ENCODE measurements at regions not wholly inside any gene's neighbourhood (a gene's known extent, or its start where the extent isn't known, plus 50 kb on each side); places are given as distances from the start of the nearest gene placed in this dataset.

DNA sequence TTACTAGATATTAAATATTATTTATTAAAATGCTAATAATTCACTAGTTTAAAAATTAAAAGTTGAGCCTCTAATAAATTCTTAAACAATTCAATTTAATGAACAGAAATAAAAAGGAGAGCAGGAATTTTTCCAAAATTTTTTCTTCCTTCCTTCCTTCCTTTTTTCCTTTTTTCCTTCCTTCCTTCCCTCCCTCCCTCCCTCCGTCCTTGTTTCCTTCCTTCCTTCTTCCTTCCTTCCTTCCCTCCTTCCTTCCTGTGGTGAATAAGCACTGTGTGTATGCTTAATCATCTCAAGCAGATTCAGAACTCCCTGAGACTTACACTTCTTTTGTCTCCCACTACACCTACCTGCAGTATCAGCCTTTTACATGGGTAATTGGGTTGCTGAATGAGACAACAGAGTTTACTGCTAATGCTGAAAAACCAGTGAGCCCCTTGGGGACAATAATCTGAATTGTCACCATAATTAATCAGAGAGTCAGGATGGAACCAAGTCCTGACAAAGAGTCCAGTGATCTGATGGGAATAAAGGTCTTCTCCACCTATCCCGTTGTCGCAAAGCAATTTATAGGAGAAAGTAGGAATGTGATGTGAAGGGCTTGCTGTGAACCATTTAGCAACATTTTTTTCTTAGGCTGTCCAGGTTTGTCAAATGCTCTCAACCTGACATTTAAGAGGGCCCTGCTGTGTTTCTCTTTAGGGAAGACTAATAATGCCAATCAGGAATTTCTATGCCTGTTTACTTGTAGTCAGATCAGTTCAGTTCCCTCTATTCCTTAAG, 58.1 kb upstream of the CEP295 start:
- no peak overlapping the region for H2BK5ac ChIP-seq (ENCODE audit: low read depth, low read length)
- H2BK120ac ChIP-seq (replicated peaks; ENCODE audit: low read depth, low read length) = no peak overlapping the region
- H2AK5ac ChIP-seq (ENCODE audit: low read depth, low read length) = no peak overlapping the region
- no peak overlapping the region for H3K27ac ChIP-seq (ENCODE audit: low read depth, low read length)
- no peak overlapping the region for H3K4me3 ChIP-seq (ENCODE audit: extremely low read depth in 1 of 4, insufficient read depth in 2 of 4, low read depth in 3 of 4, low read length in 4 of 4)
- DNase-seq (ENCODE audit: low read depth in 1 of 2, low spot score in 2 of 2) = no peak
- FAIRE-seq = no peak
- H3K14ac ChIP-seq (ENCODE audit: insufficient read length) = no peak overlapping the region
- H3K4ac ChIP-seq (replicated peaks; ENCODE audit: insufficient read length, low read depth, low read length) = no peak overlapping the region
- H3K56ac ChIP-seq (replicated peaks; ENCODE audit: insufficient read length, low read depth, low read length) = no peak overlapping the region
- H4K8ac ChIP-seq (ENCODE audit: extremely low read depth, insufficient read depth, low read length) = no peak overlapping the region
- H4K20me1 ChIP-seq (replicated peaks in 1 of 2; ENCODE audit: control insufficient read depth in 1 of 2, insufficient read depth in 2 of 2, low read length in 2 of 2) = no peaks in the 10 kb centered on the region
- no peak overlapping the region for H3K9ac ChIP-seq (replicated peaks in 1 of 4; ENCODE audit: extremely low read depth in 1 of 4, low read depth in 3 of 4, low read length in 3 of 4)
- no peak overlapping the region for H3K18ac ChIP-seq (ENCODE audit: extremely low read depth, low read length)
- no peak for TF ChIP-seq RAD21 (IDR thresholded peaks at IDR 0.05 in 1 of 2, conservative IDR thresholded peaks at IDR 0.05 in 1 of 2; ENCODE audit: low read depth in 2 of 2, low read length in 2 of 2)
- TF ChIP-seq TAF7 (optimal IDR thresholded peaks at IDR 0.05; ENCODE audit: borderline replicate concordance, low read depth, low read length) = peak; percentile 21
- H3K27me3 ChIP-seq (replicated peaks in 1 of 4; ENCODE audit: control insufficient read depth in 3 of 4, extremely low read depth in 1 of 4, insufficient read depth in 3 of 4, low read length in 3 of 4) = no peaks in the 10 kb centered on the region; a peak in 1 of 7 replicates
- peaks cover 0 to 9% (median 4%) of the 10 kb centered on the region in 4 experiments; a peak in 4 of 7 replicates for H3K4me1 ChIP-seq (replicated peaks in 1 of 4; ENCODE audit: control insufficient read depth in 3 of 4, insufficient read depth in 4 of 4, low read length in 3 of 4)
- H3K23ac ChIP-seq (ENCODE audit: insufficient read length) = no peak overlapping the region
- no peak overlapping the region for H2BK12ac ChIP-seq (ENCODE audit: low read depth, low read length)
- no peak overlapping the region for H2AFZ ChIP-seq (ENCODE audit: low read length)
- no peak overlapping the region for H2BK20ac ChIP-seq (ENCODE audit: low read length)
- no peaks in the 10 kb centered on the region for H3K36me3 ChIP-seq (ENCODE audit: control insufficient read depth in 2 of 4, insufficient read depth in 4 of 4, low read length in 3 of 4)
- CTCF ChIA-PET (ENCODE audit: partially characterized antibody) = no interaction called here
- no peaks in the 10 kb centered on the region for H3K23me2 ChIP-seq (ENCODE audit: low read depth, low read length)
- H4K91ac ChIP-seq (replicated peaks; ENCODE audit: insufficient read length, low read length) = no peak overlapping the region
- H3K4me2 ChIP-seq (ENCODE audit: insufficient read depth in 1 of 2, low read depth in 2 of 2, low read length in 2 of 2) = no peak overlapping the region
- no peaks in the 10 kb centered on the region for H3K9me3 ChIP-seq (ENCODE audit: insufficient read depth in 2 of 2, low read depth in 1 of 2, low read length in 1 of 2)
- no peaks in the 10 kb centered on the region for H3K79me1 ChIP-seq (ENCODE audit: low read depth, low read length)
- H3K79me2 ChIP-seq (ENCODE audit: control insufficient read depth in 1 of 2, insufficient read depth in 2 of 2, low read length in 2 of 2) = no peaks in the 10 kb centered on the region
- no peak overlapping the region for H2BK15ac ChIP-seq (ENCODE audit: low read length)
- POLR2A ChIA-PET (ENCODE audit: partially characterized antibody) = no interaction called here
- 76 to 80% methylated on average over 1 to 3 of the region's 3 CpGs for WGBS, 2 experiments (ENCODE audit: extremely low coverage in 1 of 2, insufficient coverage in 1 of 2, insufficient read length in 1 of 2, insufficient replicate concordance in 2 of 2, low coverage in 1 of 2, low lambda C conversion rate in 2 of 2, missing lambda C conversion rate in 1 of 2)
- no peak overlapping the region for H4K5ac ChIP-seq (ENCODE audit: insufficient read length, low read depth, low read length)

Data from H1 (cell line).